GM12891 (cell line): ENCODE measurements at regions not wholly inside any gene's neighbourhood (a gene's known extent, or its start where the extent isn't known, plus 50 kb on each side); places are given as distances from the start of the nearest gene placed in this dataset.

ENCODE experiments used
- POLR2AphosphoS5 ChIP-seq: IDR thresholded peaks from 2 replicates; pipeline ENCODE4 v1.6.1; 2011; ENCODE audit warnings: low read depth, low read length, control low read depth
- TAF1 ChIP-seq: IDR thresholded peaks from 2 replicates; pipeline ENCODE4 v1.6.1; 2011; ENCODE audit warnings: low read depth, low read length, control low read depth

DNA sequence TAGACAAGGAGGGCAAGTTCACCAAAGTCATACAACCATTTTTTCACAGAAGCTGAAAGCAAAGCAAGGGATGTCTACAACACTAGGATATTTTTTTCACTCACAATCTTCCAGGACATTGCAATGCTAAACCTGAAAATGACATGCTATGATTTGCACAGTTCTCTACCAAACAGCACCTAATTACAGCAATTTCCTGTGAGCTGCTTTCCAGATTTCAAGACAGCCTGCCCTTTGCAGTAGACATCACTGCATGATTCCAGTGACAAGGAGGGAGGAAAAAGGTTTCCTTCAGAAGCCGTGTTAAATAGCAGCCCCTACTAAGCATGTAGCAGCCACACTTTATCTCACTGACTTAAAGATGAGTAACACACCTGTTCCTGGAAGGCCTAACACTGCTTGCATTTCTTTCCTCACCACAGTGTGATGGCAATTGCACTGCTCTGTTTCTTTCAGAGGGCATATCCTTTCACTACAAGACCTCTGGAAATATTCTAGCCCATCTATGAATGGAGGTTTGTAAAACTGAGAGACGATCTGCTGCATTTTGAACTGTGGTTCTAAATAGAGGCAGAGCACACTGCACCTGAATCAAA is 97.1 kb downstream of the DUSP10 start:
- no peak for TF ChIP-seq TAF1
- no peak for TF ChIP-seq POLR2AphosphoS5
